ENCODE measurements at regions not wholly inside any gene's neighbourhood (a gene's known extent, or its start where the extent isn't known, plus 50 kb on each side); places are given as distances from the start of the nearest gene placed in this dataset.

GRCh38 chr7:118003476-118003875 is 130.2 kb upstream of the CTTNBP2 start:
- TF ChIP-seq EZH2phosphoT487 (IDR thresholded peaks at IDR 0.05; ENCODE audit: low read depth) (no peak), CTCF (IDR thresholded peaks at IDR 0.05; ENCODE audit: low read depth, low read length) (no peak)

Measured in OCI-LY3 (cell line).